KMS-11 (cell line): ENCODE measurements at regions not wholly inside any gene's neighbourhood (a gene's known extent, or its start where the extent isn't known, plus 50 kb on each side); places are given as distances from the start of the nearest gene placed in this dataset.
"Not testable (repeated sequence)": the region's sequence is repeated elsewhere in the genome, so short reads cannot be mapped to it uniquely, and the experiment has no call there.

ENCODE experiments used
- H2AFZ ChIP-seq: fragments of 200-600 bp; sonication (generic); 2 replicates; pipeline ENCODE4 v1.6.1; 2016; ENCODE audit warnings: antibody characterized with exemption, mixed run types, low read depth
- H3K27ac ChIP-seq: fragments of 200-600 bp; sonication (generic); 2 replicates; pipeline ENCODE4 v1.6.1; 2016; ENCODE audit warnings: mild to moderate bottlenecking, mixed run types
- H3K27me3 ChIP-seq: fragments of 200-600 bp; sonication (generic); 2 replicates; pipeline ENCODE4 v1.6.1; 2017; ENCODE audit warnings: mild to moderate bottlenecking, low read depth, mixed run types, moderate library complexity; ENCODE audit not compliant: insufficient read depth
- H3K36me3 ChIP-seq: fragments of 200-600 bp; sonication (generic); 2 replicates; pipeline ENCODE4 v1.6.1; 2017; ENCODE audit warnings: mild to moderate bottlenecking, mixed run types; ENCODE audit not compliant: insufficient read depth
- H3K4me1 ChIP-seq: fragments of 200-600 bp; sonication (generic); 2 replicates; pipeline ENCODE4 v1.6.1; 2016; ENCODE audit warnings: mild to moderate bottlenecking, low read depth, mixed run types; ENCODE audit not compliant: poor library complexity, severe bottlenecking
- H3K4me2 ChIP-seq: fragments of 200-600 bp; sonication (generic); 2 replicates; pipeline ENCODE4 v1.7.0; 2016; ENCODE audit warnings: mild to moderate bottlenecking, mixed run types
- H3K4me3 ChIP-seq: fragments of 200-600 bp; sonication (generic); IDR thresholded peaks from 2 replicates; pipeline ENCODE4 v1.6.1; 2017; ENCODE audit warnings: low read depth, low read length, mixed read lengths; ENCODE audit not compliant: insufficient read depth
- H3K79me2 ChIP-seq: fragments of 200-600 bp; sonication (generic); 2 replicates; pipeline ENCODE4 v1.6.1; 2016; ENCODE audit warnings: low read depth, mixed run types; ENCODE audit not compliant: insufficient read depth
- H3K9ac ChIP-seq: fragments of 200-600 bp; sonication (generic); 2 replicates; pipeline ENCODE4 v1.6.1; 2016; ENCODE audit warnings: mild to moderate bottlenecking, mixed run types
- H4K20me1 ChIP-seq: fragments of 200-600 bp; sonication (generic); 2 replicates; pipeline ENCODE4 v1.6.1; 2016; ENCODE audit warnings: mild to moderate bottlenecking, mixed run types; ENCODE audit not compliant: insufficient read depth
- CTCF ChIP-seq: fragments of 200-600 bp; sonication (generic); conservative IDR thresholded peaks from 2 replicates; pipeline ENCODE4 v1.6.1; 2017; ENCODE audit warnings: low read depth, mild to moderate bottlenecking, antibody characterized with exemption, low read length, moderate library complexity, mixed read lengths

- Histone ChIP-seq H3K36me3 (no peaks in the 10 kb centered on the region), H3K27me3 (no peaks in the 10 kb centered on the region), H3K4me2 (no peak overlapping the region), H4K20me1 (no peaks in the 10 kb centered on the region), H3K27ac (no peak overlapping the region), H3K9ac (no peak overlapping the region), H2AFZ (no peak overlapping the region), H3K4me1 (no peaks in the 10 kb centered on the region), H3K79me2 (no peaks in the 10 kb centered on the region), H3K4me3 (no peak overlapping the region)
- TF ChIP-seq CTCF = no peak
Observed at GRCh38 chr15:98549741-98550140, 98.6 kb upstream of the IGF1R start.

GRCh38 chr15:98550363-98550762 is 98.0 kb upstream of the IGF1R start:
- H2AFZ ChIP-seq, H3K79me2 ChIP-seq, H3K4me3 ChIP-seq, H3K27me3 ChIP-seq, H4K20me1 ChIP-seq, H3K4me1 ChIP-seq, H3K27ac ChIP-seq, H3K36me3 ChIP-seq, H3K4me2 ChIP-seq, H3K9ac ChIP-seq: not testable (repeated sequence)

GRCh38 chr15:98551936-98552562 is 96.3 kb upstream of the IGF1R start:
- H3K36me3 ChIP-seq = no peaks in the 10 kb centered on the region
- H3K4me3 ChIP-seq = no peak overlapping the region
- no peak overlapping the region for H2AFZ ChIP-seq
- no peak for TF ChIP-seq CTCF
- no peaks in the 10 kb centered on the region for H3K27me3 ChIP-seq
- no peak overlapping the region for H3K27ac ChIP-seq
- no peaks in the 10 kb centered on the region for H3K79me2 ChIP-seq
- H3K4me2 ChIP-seq = no peak overlapping the region
- no peaks in the 10 kb centered on the region for H4K20me1 ChIP-seq
- H3K9ac ChIP-seq = no peak overlapping the region
- H3K4me1 ChIP-seq = no peaks in the 10 kb centered on the region

GRCh38 chr15:98554272-98555172 is 93.8 kb upstream of the IGF1R start:
- Histone ChIP-seq H4K20me1 (no peaks in the 10 kb centered on the region), H3K79me2 (no peaks in the 10 kb centered on the region), H3K27me3 (no peaks in the 10 kb centered on the region), H2AFZ (no peak overlapping the region), H3K4me3 (no peak overlapping the region), H3K27ac (no peak overlapping the region), H3K4me2 (no peak overlapping the region), H3K36me3 (no peaks in the 10 kb centered on the region), H3K4me1 (no peaks in the 10 kb centered on the region), H3K9ac (no peak overlapping the region)
- no peak for TF ChIP-seq CTCF

- no peak overlapping the region for H3K27ac ChIP-seq
- no peaks in the 10 kb centered on the region for H3K4me1 ChIP-seq
- H3K79me2 ChIP-seq = no peaks in the 10 kb centered on the region
- H3K4me2 ChIP-seq = no peak overlapping the region
- no peaks in the 10 kb centered on the region for H3K27me3 ChIP-seq
- H4K20me1 ChIP-seq = no peaks in the 10 kb centered on the region
- H2AFZ ChIP-seq = no peak overlapping the region
- H3K36me3 ChIP-seq = no peaks in the 10 kb centered on the region
- no peak for TF ChIP-seq CTCF
- no peak overlapping the region for H3K4me3 ChIP-seq
- H3K9ac ChIP-seq = no peak overlapping the region
Observed at GRCh38 chr15:98555173-98555515, 93.2 kb upstream of the IGF1R start.
